VCaP (cell line): ENCODE measurements at regions not wholly inside any gene's neighbourhood (a gene's known extent, or its start where the extent isn't known, plus 50 kb on each side); places are given as distances from the start of the nearest gene placed in this dataset.

Experiments
- H3K27ac ChIP-seq: fragments of 450-650 bp; 2 replicates; pipeline ENCODE4 v1.5.1; 2017
- TF ChIP-seq, protein P1 (sequence below): fragments of 450-650 bp; conservative IDR thresholded peaks from 2 replicates; pipeline ENCODE4 v1.5.1; 2017; ENCODE audit warnings: mild to moderate bottlenecking, moderate library complexity

DNA sequence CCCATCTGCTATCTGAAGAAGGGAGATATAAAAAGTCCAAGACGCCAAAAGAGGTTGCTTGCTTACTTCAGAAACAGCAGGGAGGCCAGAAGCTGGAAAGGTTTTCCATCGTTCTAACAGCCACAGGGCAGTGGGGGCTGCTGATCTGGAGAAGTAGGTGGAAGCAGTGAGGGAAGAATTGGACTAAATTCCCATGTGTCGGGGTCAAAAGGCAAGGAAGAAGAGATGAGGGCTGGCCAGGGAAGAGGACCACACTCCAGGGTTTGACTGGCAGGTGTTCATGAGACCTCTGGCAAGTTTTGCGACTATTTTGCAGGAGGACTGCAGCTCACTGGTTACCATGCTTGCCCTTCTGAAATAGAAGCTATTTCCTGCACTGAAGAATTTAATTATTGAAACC lies 91.0 kb downstream of the SCG2 start:
- H3K27ac ChIP-seq = no peak overlapping the region
- TF ChIP-seq, protein P1, sequence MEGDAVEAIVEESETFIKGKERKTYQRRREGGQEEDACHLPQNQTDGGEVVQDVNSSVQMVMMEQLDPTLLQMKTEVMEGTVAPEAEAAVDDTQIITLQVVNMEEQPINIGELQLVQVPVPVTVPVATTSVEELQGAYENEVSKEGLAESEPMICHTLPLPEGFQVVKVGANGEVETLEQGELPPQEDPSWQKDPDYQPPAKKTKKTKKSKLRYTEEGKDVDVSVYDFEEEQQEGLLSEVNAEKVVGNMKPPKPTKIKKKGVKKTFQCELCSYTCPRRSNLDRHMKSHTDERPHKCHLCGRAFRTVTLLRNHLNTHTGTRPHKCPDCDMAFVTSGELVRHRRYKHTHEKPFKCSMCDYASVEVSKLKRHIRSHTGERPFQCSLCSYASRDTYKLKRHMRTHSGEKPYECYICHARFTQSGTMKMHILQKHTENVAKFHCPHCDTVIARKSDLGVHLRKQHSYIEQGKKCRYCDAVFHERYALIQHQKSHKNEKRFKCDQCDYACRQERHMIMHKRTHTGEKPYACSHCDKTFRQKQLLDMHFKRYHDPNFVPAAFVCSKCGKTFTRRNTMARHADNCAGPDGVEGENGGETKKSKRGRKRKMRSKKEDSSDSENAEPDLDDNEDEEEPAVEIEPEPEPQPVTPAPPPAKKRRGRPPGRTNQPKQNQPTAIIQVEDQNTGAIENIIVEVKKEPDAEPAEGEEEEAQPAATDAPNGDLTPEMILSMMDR = no peak

DNA sequence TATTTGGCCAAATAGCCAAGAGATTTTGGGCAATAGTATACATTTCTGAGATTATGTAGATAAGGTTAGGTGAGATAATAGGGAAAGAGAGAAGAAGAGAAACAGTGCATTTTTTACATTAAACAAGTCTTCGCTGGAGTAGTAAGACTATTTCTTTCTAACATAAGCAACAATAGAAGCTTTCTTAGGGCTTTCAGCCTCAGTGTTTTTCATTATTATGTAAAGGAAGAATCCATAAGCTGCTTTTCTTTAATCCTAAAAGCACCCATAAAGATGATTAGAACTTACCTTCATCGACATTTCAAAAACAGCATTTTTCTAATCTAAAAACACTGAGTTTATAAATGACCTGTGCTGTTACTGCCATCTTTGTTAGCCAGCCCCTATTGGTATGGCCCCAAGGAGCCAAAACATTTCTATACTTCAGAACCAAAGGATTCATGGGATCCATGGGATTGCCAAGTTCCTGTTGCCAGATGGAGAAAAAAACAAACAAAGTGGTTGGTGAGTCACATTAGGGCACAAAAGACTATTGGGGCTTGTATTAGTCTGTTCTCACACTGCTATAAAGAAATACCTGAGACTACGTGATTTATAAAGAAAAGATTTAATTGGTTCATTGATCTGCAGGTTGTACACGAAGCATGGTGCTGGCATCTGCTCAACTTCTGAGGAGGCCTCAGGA lies 88.2 kb downstream of the SCG2 start:
- TF ChIP-seq, protein P1 = no peak
- no peak overlapping the region for H3K27ac ChIP-seq

DNA sequence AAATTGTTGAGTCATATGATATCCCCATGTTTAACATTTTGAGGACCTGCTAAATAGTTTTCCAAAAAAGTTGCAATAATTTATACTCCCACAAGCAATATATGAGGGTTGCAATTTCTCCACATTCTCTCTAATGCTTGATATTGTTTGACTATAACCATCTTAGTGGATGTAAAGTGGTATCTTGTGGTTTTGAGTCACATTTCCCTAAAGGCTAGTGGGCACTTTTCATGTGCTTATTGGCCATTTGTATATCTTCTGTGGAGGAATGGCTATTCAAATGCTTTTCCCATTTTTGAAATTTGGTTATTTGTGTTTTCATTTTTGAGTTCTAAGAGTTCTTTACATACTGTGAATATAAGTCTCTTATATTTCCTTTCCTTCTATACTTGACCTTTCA lies 82.7 kb downstream of the SCG2 start:
- H3K27ac ChIP-seq = no peak overlapping the region
- TF ChIP-seq, protein P1 = no peak

DNA sequence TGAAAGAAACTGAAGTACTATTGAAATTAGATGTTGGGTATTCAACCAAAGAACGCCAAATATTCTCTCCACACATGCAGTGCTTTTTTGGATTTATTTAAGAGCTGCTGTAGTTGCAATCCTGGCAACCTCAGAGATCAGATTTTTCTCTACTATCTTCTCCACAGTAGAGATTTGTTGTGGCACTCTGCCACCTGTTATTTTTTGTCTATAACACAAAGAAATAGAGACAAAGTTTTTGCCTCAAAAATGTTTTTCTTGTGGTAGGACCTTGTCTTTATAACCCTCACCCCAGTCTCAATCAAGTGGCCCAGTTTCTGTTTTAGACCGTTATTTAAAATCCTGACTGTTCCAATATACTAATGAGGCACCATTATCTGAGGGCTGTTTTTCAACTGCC lies 79.4 kb downstream of the SCG2 start:
- TF ChIP-seq, protein P1 = no peak
- no peak overlapping the region for H3K27ac ChIP-seq

DNA sequence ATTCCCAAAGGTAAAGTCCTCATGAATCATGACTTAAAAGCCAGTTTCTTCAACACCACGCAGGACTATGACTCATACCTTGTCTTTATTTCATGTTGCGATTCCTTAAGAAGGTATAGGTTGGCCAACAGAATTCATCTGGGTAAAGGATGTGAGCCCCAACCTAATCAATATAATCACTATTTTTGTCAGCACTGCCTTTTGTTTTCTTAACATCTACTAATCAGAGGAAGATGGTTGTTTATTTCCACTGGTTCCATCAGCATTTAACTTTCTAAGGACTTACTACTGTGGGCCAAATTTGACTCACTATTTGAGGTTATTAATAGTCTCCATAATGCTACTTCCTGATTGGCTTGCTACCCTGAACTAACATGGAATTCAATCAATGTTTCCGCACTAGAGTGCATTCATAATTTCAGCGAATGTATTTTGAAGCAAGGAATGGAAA lies 78.6 kb downstream of the SCG2 start:
- no peak overlapping the region for H3K27ac ChIP-seq
- TF ChIP-seq, protein P1 = no peak

DNA sequence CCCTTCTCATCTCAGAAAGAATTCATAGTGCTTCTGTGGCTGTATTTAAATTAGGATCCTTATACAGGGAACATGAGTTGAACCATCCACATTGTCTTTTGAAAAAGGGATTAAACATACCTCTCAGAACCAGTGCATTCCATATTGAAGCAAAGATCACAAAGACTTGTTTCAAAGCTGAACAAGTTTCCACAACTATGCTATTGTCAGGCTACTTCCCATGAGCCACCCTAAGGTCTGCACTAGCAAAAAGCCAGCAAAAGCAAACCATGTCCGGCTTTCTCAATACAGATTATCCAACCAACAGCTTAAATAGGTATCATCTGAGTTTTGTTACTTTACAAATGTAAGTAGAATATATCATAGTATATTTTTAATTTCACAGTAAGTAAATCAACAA lies 78.1 kb downstream of the SCG2 start:
- TF ChIP-seq, protein P1 = no peak
- no peak overlapping the region for H3K27ac ChIP-seq

DNA sequence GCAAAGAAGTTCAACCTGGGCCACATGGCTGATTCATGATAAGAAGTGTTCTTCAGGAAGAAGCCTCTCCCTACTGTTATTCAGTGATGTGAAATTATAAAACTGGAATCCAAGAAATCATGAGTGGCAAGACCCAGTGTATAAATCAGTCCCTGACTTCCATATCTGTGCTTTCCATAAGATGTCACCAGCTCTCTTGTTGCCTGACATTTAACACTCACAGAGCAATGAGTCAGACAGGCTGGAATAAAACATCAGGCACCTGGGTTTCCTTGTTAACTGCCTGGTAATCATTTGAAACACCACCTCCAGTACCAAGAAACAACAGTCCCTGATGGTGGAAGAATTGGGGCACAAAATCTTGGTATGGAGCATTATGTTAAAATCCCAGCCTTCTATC lies 76.1 kb downstream of the SCG2 start:
- no peak overlapping the region for H3K27ac ChIP-seq
- TF ChIP-seq, protein P1 = no peak
